Kasumi-1 (cell line): ENCODE measurements at regions not wholly inside any gene's neighbourhood (a gene's known extent, or its start where the extent isn't known, plus 50 kb on each side); places are given as distances from the start of the nearest gene placed in this dataset.
A peak's percentile ranks its signal among the peaks of the same experiment; 100 is the strongest.
"Not testable (repeated sequence)": the region's sequence is repeated elsewhere in the genome, so short reads cannot be mapped to it uniquely, and the experiment has no call there.

Experiments used
- DNase-seq, 2 experiments: peaks; one replicate each; lab custom pipeline; 2025; lab: John Stamatoyannopoulos, UW

DNA sequence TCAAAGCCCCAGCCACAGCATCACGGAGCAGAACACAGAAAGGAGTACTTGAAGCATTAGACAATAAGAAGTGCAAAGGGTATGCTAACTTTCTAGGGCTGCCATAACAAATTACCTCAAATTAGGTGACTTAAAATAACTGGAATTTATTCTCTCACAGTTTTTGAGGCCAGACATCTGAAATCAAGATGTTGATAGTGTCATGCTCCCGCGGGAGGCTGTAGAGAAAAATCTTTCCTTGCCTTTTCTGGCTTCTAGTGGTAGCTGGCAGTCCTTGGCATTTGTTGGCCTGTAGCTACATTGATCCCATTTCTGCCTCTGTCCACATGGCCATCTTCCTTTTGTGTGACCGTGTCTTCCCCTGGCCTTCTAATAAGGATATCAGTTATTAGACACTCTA is 51.9 kb upstream of the SPDL1 start:
- no peak for DNase-seq

DNA sequence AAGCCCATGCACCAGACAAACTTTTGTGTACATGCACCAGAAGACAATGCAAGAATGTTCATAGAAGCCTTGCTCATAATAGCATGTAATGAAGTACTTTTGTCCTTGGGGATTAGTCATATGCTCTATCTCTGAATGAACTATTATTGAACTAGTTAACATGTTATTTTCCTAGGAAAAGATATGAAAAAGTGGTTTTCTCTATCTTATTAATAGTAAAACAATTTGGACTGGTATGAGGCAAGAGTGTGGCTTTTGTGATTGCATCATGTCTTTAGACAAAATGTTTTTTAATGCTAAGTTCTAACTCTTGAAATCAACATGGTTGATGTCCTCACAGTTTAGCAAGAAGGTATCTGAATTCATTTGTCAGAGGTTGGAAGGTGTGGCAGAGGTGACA is 55.7 kb upstream of the SPDL1 start:
- DNase-seq, result no peak

DNA sequence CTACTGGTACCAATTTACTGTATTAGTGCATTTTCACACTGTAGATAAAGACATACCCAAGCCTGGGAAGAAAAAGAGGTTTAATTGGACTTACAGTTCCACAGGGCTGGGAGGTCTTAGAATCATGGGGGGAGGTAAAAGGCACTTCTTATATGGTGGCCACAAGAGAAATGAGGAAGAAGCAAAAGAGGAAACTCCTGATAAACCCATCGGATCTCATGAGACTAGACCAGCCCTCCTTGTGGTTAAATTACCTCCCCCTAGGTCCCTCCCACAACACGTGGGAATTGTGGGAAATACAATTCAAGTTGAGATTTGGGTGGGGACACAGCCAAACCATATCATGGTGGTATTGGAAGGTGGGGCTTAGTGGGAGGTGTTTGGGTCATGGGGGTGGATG is 56.5 kb upstream of the SPDL1 start:
- DNase-seq, result peak; percentile 32 to 34

DNA sequence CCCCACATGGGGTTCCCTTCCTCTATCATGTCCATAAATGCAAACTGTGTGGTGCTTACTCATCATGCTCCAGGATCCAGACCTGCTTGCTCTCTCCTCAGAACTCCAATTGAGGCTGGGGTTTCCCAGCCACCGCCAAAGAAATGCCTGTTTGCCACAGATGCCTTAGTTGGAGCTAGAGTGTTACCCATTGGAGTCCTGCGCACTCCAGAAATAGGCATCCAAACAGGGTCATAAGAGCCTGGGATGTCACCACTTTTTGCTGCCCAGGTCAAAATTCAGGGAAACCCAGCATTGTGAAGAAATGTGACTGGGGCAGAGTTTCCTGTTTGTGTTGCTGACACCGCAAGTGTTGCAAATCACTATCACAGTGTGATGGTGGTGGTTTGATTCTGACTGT is 60.7 kb upstream of the SPDL1 start:
- no peak for DNase-seq

DNA sequence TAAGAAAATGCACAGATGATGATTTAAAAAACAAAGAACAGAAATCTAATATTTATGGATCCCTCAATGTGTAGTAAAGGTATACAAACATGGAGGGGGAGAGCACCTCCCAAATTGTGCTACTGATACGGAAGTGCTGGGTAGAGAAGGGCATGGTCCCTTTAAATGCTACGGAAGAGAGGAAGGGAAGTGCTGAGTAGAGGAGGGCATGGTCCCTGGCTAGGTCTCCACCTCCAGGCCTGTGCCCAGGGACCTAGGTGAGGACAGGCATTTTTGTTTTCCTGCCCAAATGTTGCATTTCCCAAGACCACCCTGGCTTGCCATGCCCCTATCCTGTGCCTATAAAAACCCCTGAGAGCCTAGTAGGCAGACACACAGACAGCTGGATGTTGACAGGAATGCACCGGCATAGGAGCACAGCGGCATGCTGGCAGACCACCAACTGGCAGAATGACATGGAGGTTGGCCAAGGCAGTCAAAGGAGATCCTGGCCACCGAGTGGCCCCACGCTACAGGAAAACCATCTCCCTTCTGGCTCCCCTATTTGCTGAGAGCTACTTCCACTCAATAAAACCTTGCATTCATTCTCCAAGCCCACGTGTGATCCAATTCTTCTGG is 62.1 kb upstream of the SPDL1 start:
- no peak for DNase-seq

DNA sequence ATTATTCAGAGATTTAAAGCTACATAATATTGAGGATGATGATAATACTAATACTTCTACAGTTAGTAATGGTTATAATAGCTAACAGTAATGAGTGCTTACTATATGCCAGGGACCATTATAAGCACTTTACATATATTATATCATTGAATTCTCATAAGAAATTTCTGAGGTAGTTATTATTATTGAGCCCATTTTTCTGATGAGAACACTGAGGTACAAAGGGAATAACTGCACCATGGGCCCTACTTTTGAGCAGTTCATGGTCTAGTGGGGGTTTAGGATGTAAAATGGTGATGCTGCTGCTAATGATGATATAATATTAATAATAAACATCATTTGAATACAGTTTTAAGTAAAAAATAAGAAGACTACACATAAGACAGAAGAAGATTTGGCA is 64.2 kb upstream of the SPDL1 start:
- no peak for DNase-seq

DNA sequence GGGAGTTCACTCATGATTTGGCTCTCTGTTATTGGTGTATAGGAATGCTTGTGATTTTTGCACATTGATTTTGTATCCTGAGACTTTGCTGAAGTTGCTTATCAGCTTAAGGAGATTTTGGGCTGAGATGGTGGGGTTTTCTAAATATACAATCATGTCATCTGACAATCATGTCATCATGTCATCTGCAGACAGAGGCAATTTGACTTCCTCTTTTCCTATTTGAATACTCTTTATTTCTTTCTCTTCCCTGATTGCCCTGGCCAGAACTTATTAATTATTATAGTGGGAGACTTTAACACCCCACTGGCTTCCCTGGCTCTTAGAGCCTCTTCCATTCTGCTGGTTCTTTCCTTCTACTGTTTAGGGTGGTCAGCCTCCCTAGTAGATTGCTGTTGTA is 64.8 kb upstream of the SPDL1 start:
- DNase-seq, result not testable (repeated sequence)

DNA sequence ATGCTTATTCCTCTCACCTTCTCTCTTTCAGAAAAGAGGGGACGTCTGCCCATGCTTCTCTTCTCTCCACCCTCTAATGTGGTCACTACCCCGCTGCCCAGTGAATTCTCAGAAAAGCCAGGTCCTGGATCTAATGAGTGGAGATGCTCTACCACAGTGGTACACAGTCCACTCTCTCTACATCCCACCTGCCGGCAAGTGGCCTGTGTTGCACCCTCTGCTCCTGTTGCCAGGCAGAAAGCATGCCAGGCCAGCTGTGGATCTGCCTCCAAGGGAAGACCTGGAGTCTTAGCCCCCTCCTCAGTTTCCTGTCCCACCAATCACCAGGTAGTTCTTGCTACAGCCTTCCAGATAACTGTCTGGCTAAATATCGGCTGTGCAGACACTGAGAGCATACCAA is 71.2 kb upstream of the SPDL1 start:
- DNase-seq, result no peak

DNA sequence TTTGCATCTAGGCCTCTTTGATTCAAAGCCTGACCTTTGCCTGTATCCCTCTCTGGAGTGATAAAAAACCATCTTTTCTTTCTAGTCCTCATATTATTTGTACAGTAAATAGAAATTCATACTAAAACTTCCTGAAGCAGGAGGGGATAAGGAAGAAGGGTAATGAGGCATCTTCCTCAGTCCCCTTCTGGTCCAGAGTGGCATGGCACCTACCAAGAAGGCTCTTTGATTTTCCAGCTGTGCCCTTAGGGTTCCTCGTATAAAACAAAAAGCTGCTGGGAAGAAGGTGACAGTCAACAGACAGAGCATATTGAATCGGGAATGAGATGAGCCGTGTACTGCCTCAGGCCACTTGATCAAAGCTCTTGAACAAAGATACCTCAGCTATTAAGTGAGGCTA is 71.9 kb upstream of the SPDL1 start:
- no peak for DNase-seq

DNA sequence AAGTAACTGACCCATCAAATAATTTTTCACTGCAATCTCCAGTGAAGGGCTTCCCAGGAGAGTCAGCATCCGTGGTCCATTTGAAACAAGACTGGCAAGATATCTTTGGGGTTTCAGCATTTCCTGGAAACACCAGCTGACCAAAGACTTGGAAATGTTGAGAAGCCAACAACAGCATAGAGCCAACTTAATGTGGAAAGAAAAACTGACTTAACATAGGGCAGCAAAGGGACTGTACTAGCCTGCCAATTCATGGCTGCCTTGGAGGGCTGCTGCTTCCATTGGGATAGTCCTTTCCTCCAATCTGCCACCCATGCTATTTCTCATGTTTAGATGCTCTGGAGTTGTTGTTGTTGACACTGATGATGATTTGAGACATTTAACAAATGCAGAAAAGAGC is 76.5 kb upstream of the SPDL1 start:
- no peak for DNase-seq

DNA sequence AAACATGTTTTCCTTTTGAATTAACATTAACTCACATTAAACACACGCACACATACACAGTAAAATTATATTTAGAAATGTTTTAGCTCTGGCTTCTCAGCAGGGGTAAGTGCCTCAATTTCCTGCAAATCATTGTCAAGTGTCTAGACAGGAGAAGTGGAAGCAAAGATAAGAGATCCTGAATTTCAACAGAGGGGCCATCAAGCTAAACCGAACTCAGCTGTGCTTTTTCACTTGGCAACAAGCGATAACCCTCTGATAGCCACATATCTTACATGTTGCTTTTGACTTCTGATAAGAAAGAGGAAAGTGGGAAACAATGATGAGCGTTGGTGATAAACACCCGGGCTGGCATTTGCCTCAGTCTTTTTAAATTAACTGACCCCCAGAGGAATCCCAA is 79.7 kb upstream of the SPDL1 start:
- no peak for DNase-seq

DNA sequence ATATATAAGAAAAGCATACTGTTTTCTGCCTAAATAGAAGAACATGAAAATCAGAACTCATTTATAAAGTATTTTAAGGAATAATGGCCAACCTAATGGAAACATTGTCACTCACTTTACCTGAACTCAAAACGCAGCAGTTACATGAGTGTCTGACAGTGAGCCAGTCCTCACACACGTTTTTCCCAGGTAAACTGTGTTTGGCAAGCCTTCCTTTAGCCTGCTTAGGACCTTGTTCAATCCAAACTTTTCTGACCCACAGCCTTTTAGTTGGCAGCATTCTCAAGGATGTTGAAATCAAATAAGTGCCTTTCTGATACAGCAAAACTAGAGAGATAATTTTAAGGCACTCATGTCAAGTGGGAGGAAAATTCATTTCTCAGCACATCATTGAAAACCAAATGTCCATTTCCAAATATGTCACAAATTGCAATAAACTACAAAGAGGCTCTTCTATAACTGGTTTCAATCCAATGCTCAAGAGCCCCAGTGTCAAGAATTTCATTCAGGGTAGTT is 83.5 kb upstream of the SPDL1 start:
- no peak for DNase-seq

DNA sequence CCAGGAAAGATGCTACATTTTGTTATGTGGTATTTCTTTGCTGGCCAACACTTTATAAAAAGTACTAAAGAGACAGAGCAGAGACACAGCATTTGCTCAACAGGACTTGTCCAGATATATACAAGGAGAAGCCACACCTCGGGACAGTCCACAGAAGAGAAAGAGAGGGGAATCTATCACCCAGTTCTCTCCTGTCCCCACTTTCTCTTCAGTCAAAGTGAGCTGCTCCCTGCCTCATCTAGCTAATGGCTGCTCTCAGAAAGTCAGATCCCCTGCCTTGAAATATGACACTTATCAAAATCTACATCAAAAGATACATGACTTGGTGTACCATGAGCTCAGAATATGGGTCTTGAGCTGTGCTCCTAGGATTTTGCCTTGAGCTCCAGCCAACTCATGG is 86.7 kb upstream of the SPDL1 start:
- no peak for DNase-seq

DNA sequence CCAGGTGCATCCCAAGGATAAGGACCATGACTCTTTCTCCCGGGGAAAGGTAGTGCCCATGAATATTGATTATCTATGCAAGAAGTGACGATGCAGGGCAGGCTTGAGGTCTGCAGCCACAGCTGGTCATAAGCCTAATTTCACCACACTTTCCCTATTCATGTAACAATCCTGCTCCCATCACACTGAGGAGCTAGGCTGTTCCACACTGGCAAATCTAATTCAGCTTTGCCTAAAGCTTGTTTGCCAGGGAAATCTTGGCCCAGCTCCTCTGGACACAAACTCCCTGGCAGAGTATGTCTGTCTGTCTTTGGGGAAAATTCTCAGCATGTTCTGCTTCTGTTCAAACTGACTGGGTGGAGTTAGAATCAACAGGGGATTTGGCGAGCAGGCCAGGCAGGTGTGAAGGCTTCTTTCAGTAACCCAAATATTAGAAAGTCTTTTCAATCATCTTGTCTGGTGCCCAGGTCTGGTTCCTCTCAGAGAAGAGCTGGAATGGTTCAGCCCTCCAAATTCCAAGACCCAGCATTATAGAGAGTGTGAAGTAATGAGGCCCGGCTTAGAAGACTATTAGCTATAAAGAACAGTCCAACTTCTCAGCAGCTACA is 88.5 kb upstream of the SPDL1 start:
- DNase-seq, result no peak

DNA sequence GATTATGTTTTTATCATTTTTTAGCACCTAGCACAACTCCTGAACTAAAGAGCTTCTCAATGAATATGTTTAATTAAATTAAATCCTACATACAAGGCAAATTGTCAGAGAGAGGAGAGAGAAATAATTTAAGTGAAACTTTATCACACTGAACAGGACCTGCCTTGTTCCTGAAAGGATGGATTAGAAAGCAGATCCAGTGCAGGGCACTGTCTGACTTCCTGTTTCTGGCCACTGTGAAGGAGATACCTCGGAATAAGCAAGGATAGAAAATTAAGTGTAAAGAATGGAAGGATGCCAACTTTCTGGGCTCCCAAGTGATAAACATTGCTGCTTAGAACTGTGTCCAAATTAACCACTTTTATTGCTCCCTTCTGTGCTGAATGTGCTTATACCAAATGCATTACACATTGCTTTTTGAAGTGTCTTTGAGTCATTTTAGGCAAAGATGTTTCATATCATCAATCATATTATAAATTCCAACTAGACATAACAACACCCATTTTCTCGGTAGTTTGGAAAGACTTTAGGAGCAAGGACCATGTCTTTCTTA is 89.1 kb upstream of the SPDL1 start:
- DNase-seq, result no peak

DNA sequence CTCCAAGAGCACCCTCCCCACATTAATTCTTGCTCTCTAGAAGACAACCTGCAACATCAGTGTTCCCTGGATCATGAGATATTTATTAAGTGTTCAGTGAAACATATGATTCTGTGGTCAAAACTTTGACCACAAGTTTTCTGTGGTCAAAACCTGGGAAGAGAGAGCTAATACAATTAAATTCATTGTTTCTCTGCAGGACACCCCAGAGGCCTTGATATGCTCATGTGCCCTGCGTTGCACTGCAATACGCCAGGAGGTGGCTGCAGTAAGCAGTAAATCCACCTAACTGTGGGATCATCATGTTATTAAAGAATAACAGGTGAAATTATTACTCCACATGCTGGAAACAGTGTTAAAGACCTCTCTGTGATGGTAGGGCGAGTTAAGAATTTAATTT is 109.3 kb upstream of the SPDL1 start:
- DNase-seq, result no peak

DNA sequence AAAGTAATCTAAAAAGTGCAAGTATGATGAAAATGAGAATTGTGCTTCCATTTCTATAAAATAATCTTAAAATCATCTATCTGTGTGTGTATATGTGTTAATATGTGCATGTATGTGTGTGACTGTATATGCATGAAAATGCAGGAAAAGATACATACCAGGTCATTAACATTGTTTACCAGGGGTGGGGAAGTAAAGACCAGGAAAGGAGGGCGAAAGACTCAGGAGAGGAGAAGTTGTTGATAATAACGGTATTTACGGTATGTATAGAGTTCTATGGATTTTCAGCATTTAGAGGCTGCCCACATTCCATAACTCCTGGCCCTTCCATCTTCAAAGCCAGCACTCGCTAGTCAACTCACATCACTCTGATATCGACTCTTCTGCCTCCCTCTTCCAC is 111.0 kb upstream of the SPDL1 start:
- DNase-seq, result no peak

DNA sequence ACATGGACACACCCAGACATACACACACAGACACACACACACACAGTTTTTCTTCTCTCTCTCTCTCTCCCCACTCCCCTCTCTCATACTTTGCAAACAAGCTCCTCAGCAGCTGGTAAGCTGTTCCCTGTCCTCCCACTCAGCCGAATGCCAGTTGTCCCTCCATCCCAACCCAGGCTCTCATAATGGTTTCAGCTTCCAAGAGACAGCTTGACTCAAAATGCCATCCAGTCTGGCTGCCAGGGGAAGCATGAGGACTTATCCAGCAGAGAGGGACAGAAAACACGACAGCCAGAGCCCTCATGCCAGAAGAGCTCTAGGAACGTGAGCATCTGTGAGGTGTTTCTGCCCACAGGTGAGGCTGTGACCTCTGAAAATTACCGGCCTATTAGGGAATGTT is 112.6 kb upstream of the SPDL1 start:
- DNase-seq, result no peak

DNA sequence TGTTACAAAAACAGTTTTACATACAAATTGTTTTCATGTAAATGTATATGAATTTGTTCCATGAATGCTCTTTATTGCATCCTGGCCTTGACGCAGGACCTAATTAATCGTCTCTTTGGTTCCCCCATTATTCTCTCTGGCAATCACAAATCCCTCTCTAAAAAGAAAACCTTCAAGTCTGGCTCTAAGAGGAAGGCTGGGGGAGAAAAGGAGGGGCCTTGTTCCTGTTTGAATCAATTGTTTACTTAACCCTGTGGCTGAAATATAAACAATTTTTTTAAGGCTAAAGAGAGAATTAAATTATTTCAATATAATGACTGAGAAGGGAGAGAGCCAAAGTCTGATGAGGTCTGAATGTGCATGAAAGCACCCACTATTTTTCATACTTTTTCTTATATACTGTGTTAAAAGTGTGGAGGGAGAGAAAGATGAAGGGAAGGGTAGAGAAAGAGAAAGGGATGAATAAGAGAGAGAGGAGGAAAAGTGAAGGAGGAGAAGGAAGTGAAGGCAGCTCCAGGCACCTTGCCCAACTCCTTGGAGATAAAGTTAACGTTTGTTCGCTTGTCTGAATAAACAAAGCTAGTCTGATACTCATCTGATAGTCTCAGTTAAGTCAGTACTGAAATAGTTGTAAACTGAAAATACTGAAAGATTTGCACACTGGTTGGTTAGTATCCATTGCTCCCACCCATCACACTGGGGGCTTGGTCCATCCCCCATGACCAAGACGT is 116.4 kb upstream of the SPDL1 start:
- DNase-seq, result no peak

DNA sequence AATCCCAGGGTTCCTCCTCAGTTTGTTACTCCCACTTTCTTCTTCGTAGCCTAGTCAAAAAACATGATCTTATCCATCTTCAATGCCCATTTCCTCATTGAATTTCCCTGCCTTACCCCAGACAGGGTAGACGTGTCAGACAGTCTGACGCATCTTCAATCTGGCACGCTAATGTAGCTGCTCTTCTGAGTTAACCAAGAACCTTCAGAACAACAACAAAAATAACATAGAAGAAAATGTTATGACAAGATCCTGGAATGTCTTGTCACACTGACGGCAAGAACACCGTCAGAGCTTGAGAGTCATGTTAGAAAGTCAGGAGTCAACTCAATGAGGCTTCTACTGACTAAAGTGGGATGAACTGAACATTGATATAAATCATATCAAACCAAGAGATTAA is 122.7 kb upstream of the SPDL1 start:
- no peak for DNase-seq

DNA sequence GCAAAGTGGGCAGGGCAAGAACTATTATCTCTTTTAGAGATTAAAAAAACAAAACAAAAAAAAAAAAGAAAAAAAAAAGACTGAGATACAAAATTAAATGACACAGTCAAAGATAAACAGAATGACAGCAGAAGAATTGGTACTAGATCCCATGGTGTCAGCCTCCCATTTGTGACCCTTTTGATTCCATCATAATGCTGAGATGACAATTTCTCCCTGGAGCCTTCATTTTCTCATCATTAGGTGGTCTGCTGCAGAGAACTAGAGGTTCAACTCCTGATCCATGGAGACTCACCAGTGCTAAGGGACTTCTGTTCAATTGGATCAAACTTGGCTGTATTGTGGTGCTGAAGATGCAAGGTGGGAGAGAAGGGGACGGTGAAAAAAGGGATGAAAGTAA is 123.5 kb upstream of the SPDL1 start:
- no peak for DNase-seq

DNA sequence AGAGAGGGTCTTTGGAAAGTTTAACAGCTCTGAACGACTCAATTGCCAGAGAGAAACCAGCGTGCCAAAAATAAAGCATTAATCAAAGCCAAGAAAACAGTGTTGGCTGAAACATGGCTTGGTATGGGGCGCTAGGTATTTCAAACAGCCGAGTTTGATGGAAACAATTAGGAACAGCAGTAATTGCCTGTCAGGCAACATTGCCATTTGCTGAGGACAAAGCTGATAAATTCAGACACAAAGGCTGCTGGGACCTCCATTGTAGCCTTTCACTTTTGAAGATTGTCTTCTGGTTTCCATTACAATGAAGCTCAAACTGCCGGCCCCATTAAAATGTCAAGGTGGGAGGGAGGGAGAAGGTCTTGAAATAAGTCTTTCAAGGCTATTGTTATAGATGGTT is 125.4 kb upstream of the SPDL1 start:
- no peak for DNase-seq

DNA sequence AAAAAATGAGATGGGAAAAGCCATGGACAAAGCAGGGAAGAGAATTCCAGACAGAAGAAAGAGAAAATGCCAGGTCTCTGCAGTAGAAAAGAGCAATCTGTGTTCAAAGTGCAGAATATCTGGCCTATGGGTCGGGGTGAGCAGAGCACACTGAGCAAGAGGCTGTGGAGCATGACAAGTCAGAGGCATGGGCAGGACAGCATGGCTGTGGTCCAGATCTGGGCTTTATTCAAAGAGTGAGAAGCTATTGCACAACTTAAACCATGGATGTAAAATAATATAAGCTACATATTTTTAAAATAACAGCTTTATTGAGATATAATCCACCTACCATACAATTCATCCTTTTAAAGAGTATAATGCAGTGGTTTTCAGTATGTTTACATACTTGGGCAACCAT is 133.1 kb upstream of the SPDL1 start:
- no peak for DNase-seq
